ENCODE measurements at regions not wholly inside any gene's neighbourhood (a gene's known extent, or its start where the extent isn't known, plus 50 kb on each side); places are given as distances from the start of the nearest gene placed in this dataset.

DNA sequence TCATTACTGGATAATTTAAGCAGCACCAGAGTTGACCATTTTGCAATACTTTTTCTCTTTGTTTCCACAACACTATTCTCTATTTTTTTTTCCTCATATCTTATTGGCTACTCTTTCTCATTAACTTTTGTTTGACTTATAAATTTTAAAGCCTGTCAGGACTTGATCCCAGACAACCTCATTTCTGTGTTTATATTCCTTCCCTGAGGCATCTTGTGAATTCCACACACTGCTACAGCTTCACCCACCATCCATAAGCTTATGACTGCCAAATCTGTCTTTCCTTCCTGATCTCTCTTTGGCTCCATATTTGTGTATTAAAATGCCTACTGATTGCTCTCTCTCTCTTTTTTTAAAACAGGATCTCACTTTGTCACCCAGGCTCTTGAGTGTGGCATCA is 124.6 kb upstream of the MBL2 start:
- no peak for DNase-seq (ENCODE audit: low spot score)

DNA sequence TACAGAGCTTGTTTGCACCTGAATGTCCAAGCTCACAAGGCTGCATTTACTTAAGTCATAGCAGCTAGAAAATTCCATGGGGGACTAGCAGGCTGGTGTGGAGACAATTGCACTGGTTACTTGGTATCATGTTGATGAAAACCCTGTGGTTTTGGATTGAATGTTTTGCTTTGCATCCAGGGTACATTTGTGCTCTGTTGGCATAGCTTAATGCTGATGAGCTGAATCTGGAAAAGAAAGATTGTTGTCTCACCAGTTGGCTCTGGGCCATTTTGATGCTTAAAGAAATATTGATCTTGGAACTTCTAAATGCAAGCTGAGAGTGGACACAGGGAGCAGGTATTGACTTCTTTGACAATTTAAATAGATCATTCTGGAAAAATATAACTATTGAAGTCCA is 122.5 kb upstream of the MBL2 start:
- no peak for DNase-seq (ENCODE audit: low spot score)

DNA sequence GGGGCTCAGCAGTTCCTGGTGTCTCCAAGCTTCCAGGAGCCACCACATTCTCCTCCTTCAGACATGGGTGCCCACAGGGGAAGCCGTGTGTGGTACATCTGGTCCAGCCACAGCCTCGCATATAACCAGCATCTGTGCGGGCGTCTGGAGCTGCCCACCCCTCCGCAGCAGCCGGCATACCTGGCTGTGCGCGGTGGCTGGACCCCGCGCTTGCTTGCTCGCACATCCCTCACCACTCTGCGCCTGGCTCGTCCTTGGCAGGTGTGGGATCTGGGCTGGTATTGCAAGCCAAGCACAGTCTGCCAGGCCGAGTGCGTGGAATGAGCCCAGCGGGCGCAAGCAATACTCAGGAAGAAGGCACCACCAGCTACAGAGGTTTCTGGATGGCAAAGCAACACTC is 117.7 kb upstream of the MBL2 start:
- DNase-seq (ENCODE audit: low spot score), result no peak

DNA sequence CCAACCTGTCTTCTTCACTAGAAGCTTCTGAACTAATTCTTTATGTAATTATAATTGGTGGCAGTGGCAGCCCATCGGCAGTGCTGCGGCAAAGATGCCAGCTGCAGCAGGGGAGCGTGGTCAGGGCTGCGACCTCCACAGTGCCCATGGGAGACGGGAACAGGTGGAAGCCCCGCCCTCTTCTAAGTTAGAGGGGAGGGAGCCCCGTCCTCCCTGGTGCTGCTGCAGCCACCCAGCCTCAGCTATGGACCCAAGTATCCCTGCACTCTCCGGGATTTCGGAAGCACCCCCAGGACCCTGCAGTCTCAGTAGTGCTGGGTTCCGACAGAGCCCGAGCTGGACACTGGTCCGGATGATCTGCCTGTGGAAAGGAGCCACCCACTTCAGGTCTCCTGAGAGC is 117.0 kb upstream of the MBL2 start:
- DNase-seq (ENCODE audit: low spot score), result no peak

DNA sequence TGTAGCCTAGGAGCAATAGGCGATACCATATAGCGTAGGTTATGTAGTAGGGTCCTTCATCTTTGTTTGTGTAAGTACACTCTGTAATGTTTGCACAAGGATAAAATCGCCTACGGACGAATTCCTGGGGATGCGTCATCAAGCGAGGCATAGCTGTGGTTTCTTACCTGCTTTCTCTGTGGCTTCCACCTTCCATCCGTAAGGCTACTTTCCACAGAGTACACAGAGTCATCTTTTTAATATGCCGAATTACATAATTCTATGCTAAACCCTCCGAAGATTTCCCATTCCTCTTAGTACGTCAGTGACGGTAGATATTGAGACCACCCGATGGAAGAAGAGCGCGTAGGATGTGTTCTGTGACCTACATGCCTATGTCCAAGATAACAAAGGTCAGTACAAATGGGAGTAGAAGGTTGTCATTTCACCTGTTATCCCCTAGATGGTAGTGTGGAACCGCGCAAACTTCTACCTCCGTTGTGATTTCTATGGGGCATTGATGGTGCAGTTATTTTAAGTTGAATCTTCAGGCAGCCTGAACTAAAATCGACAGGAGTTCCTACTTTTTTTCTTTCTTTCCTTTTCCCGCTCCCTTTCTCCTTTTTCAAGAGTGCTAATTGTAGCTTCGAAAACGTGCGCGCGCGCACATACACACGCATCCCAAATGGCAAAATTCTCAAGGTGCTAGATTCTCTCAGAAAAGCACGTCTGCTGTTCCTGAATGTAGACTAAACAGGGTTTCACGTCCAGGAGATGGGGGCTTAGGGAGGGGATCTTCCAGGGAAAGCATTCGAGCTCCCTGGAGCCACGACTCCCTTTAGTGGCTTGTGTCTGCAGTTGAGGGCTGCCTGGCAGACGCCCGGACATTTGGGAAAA is 111.7 kb upstream of the MBL2 start:
- peak; percentile 75 for DNase-seq (ENCODE audit: low spot score)

DNA sequence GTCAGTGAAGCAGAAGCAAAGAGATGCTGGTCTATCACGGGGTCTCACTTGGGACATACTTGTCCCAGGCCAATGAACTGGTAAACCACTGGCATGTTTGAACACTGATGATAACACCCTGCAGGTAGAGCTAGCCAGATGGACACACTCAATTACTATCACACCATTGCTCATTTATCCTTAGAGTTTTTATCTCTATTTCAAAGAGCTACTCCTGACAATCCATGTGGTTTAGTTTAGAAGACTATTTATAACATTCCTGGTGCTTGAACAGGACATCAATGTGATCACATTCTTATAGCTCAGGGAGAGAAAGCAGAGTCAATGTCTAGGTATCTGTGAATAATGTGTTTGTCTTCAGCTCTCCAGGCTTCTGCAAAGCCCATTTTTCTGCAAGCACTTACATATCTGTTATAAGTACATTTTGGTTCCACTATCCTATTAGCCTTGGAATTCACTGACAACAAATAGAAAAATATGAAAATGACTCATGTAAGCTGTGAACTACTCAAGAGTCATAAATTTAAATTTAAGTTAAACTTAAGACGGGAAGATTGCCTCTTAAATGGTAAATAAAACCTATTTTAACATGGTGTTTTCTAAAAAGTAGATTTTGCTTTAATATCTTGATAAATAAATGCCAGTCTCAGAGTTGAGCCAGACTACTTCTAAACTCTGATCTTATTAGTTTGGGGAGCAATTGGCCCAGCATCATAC is 106.7 kb upstream of the MBL2 start:
- DNase-seq (ENCODE audit: low spot score), result no peak

DNA sequence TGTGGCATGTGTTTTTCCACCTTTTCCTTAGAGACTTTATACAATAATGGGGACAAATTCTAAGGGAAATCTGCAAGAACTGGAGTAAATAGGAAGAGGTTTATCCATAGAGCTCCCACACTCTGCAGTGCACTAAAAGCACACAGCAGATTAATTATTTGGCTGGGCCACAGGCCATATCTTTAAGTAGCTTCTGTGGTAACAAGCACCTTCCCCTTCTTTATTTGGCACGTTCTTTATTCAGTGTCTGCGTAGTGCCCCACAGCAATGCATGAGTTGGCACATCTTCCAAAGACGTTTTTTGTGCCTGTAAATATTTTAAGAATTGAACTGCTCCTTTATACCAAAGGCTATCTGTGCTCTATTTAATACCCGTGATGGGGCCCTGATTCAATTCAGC is 104.9 kb upstream of the MBL2 start:
- no peak for DNase-seq (ENCODE audit: low spot score)

DNA sequence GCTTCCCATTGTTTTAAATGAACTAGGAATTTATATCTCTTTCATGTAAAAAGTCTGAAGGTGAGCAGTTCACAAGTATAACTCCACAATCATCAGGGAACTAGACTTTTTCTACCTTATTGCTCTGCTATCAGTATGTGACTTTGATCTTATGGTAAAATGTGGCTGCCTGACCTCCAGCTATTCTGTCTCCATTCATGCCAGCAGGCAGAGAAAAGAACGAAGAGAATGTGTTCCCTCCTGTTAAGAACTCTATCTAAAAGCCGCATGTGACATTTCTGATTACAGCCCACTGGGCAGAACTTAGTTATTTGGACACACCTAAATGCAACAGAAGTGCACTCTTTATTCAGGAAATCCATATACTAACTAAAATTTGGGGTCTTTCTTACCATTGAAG is 102.8 kb upstream of the MBL2 start:
- no peak for DNase-seq (ENCODE audit: low spot score)

DNA sequence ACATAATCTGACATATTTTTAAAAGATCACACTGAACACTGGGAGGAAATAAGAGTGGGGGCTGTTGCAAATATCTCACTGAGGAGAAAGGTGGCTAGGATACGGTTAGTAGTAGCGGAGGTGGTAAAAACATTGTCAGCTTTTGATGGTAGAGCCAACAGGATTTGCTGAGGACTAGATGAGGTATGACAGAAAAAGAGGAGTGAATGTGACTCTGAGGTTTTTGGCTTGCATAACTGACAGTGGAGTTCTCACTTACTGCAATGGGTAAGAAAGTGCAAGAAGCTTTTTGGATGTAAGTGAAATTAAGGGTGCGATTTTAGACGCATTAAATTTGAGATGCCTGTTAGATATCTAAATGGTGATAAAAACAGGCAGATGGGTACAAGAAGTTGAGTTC is 102.0 kb upstream of the MBL2 start:
- no peak for DNase-seq (ENCODE audit: low spot score)

DNA sequence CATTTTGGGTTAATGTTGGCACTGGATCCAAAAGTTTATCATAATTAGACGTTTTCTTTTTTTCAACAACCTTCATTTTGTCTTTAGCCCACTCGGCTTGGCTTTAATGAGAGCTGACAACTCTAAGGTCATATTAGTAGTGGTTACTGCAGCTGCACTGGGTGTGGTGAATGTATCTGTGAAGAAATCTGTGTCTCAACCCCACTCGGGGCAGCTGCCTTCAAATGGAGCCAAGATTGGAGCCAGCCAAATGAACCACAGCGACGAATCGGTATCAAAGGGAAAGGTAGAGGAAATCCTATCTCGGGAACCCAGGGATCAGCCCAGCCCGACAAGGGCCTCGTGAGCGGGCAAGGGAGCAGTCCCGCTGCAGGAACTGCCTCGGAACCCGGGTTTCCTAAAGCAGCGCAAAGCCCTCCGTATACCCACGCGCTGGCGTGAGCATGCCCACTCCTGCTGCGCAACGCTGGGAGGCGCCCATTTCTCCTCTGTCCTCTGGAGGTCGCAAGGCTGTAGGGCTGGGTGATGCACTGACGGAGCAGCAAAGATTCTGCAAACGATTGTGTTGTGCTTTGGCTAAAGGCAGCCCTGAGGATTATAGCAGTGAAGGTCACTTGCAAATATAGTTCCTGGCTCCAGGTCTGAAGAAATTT is 98.7 kb upstream of the MBL2 start:
- no peak for DNase-seq (ENCODE audit: low spot score)

DNA sequence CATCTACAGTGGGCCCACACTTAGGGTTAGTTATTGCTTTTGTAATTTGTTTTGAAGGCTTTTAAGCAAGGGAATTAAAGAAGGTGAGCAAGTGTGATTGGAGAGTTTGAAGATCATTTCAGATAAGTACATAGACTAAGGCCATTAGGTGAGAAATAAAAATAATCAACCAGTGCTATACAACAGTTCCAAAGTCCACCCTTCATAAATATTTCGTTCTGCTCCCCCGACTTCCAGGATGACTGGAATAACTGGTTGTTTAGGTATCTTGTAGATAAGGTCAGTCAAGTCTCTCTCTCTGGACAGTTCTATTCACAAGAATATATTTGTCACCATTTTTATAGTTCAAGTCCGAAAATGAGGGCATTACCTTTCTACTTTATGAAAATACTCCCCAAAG is 98.0 kb upstream of the MBL2 start:
- no peak for DNase-seq (ENCODE audit: low spot score)

DNA sequence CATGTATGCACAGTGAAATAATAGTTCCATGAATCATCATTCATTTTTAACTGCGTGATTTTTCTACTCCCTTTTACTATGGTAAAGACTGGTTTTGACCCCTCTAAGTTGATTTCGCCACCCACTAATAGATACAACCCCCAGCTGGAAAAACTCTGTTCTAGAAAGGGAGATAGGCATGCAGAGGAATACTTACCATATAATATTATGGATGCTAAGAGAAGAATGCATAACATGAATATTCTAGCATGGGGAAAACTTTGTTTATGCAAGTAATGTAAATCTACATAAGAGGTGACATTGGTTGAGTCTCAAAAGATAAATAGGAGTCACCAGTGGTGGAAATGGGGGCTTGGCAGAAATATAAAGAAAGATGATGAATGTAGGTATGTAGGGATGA is 97.3 kb upstream of the MBL2 start:
- no peak for DNase-seq (ENCODE audit: low spot score)

DNA sequence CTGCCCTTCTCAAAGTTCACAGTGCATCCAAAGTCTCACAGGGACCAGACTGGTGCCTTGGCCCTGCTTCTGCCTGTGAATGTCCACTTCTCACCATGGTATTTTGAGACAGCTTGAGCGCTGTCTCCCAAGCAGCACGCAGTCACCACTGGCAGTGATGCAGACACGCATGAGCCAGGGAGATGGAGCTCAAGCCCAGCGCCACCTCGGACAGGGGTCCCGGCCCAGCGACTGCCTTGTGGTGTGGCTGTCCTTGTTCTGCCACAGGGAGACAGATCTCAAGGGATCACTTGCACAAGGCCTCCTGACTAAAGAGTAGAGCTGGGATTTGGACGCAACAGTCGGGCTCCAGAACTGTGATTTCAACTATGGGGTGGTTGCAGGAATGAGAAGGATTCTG is 92.6 kb upstream of the MBL2 start:
- DNase-seq (ENCODE audit: low spot score), result no peak

DNA sequence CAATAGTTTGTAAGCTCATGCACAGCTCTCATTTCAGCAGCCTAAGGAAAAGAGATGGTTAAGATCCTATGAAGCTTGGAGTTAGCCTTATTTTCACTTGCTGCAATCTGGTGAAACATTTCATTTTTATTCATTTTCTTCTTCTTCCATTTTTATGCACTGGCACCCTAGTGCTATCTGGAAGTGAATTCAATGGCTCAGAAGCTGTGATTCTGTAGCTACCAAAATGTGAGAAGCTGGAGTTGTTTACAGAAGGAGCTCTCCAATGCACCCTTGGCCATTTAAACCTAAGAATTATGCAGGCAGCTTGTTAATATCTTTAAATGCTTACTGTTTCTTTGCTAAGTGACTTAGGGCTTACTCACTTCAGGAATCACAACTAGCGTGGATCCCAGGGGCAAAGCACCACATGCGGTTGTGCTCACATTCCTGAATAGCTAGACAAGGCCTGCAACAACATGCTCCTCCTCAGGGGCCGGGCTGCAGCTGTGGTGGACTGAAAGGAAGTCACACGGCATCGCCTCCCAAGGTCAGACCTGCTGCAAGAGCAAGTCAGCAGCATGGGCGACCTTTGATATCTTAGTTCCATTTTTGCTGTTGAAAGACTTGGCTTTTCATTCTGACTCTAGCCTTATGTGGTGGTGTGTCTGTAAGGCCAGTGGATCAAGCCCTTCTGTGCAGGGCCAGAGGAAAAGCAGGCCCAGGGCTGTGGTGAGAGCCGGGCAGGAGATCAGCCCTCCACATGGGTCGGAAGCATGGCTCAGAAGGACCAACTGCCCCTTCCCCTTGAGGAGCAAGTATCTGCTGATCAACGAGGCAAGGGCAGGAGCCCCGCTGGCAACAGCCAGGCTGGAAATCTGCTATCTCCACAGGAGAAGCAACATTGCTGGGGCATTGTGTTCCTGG is 91.9 kb upstream of the MBL2 start:
- no peak for DNase-seq (ENCODE audit: low spot score)

DNA sequence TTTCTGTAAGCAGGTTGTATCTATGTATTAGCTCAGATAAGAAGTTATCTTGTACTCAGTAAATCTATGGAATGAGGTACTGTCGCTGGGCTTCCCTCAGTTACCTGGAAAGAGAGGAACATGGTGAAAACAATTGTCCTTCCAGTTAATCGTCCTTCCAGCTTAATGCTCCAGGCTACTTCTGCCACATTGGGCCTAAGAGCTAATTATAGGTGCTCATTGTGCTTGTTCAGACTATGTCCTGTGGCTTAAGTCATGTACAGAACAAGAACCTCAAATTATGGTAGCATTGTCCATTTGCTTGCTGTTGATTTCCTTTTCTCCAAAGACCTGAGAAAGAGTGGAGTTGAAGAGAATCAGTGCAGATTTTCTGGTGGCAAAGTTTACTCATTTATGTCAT is 86.1 kb upstream of the MBL2 start:
- DNase-seq (ENCODE audit: low spot score), result no peak

DNA sequence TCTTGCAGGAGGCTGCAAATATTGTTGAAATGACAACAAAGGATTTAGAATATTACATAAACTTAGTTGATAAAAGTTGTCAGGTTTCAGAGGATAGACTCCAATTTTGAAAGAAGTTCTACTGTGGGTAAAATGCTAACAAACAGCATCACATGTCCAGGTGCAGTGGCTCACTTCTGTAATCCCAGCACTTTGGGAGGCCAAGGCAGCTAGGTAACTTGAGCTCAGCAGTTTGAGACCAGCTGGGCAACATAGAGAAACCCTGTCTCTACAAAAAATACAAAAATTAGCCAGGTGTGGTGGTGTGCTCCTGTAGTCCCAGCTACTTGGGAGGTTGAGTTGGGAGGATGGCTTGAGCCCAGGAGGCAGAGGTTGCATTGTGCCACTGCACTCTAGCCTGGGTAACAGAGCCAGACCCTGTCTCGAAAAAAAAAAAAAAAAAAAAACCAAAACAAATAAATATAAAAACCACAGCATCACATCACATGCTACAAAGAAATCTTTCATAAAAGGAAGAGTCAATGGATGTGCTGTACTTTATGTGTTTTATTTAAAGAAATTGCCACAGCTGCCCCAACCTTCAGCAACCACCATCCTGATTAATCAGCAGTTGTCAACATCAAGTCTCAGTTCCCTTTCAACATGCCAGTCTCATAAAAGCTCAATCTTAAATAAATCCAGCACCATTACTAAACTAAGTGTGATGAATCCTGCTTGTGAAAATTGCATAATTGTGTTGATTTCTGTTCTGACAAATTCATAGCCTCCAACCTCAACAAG is 83.2 kb upstream of the MBL2 start:
- DNase-seq (ENCODE audit: low spot score), result no peak

DNA sequence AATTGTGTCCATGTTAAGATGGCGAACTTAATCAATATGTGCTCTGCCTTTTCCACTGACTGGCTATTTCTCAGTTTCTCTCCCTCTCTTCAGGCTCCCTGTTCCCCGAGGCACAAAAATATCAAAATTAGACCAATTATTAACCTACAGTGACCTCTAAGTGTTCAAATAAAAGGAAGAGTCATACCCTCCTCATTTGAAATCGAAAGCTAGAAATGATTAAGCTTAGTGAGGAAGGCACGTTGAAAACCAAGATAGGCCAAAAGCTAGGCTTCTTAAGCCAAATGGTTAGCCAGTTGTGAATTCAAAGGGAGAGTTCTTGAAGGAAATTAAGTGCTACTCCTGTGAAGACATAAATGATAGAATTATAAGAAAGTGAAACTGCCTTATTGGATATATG is 81.1 kb upstream of the MBL2 start:
- no peak for DNase-seq (ENCODE audit: low spot score)

DNA sequence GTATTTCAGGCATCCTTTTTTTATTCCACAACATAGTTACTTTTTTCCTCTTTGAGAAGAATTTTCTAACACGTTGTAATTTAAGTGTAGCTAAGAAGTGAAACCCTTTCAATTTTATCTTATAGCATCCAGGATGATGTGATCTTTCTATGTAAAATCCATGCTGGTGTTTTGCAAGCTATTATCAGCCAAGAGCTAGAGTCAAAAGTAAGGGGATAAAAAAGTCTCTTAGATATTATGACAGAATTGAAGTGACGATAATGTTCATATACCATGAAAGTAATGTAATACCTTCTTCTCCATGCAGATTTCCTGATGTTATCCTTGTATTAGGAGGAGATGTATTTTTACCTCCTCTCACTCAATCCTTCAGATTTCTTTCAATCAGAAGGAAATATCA is 64.2 kb upstream of the MBL2 start:
- DNase-seq (ENCODE audit: low spot score), result no peak

Data from SK-N-DZ (cell line).